ENCODE measurements at regions not wholly inside any gene's neighbourhood (a gene's known extent, or its start where the extent isn't known, plus 50 kb on each side); places are given as distances from the start of the nearest gene placed in this dataset.

- DNase-seq: no peak
These were observed 851.6 kb upstream of the SALL3 start for GRCh38 chr18:78128004-78128403.

GRCh38 chr18:78129260-78129659, 850.4 kb upstream of the SALL3 start:
- DNase-seq: no peak

DNA sequence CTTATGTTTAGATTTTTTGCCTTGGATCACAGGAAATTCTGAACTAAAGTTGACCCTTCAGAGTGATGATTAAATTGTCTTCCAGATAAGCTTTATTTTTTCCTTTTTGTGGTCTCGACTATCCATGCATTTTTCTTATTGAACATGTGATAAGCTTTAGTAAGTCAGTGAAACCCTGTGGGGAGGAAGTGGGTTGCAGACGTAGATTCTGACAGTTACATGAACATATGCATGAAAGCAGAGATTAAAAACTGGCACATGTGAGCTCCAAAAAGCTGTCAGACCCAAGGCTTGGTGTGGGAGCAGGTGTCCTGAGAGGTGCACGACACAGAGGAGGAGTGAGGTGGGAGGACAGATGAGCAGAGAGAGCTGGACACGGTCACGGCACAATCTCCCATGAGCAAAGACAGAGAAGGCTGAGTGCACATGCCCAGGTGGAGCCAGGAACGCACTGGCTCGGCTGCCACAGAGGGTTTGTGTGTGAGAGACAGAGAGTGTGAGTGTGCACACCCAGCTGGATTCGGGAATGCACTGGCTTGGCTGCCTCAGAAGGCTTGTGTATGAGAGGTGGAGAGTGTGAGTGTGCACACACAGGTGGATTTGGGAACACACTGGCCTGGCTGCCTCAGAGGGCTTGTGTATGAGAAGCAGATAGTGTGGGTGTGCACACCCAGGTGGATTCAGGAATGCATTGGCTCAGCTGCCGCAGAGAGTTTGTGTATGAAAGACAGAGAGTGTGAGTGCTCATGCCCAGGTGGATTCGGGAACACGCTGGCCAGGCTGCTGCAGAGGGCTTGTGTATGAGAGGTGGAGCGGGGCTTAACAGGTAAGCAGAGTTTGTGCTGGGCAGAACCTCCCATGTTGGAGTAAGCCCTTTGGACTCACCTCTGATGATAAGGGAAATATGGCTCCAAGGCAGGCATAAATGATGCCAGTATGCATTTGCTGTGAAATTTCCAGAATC, 849.1 kb upstream of the SALL3 start:
- DNase-seq: no peak

DNA sequence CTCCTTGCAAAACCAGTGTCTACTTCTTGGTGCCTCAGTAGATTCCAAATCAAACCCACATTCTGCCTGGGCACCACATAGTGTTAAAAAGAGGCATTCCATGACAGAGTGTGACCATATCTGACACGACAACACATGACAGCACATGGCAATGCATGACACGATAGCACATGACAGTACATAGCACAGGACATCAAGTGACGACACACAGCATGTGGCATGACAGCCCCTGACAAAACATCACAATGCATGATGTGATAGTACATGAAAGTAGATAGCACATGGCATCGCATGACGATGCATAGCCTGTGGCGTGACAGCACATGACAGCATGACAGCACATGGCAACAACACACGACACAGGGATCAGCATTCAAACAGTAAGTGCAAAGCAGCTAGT, 845.9 kb upstream of the SALL3 start:
- DNase-seq: no peak

GRCh38 chr18:78136986-78137385, 842.6 kb upstream of the SALL3 start:
- DNase-seq: no peak

DNA sequence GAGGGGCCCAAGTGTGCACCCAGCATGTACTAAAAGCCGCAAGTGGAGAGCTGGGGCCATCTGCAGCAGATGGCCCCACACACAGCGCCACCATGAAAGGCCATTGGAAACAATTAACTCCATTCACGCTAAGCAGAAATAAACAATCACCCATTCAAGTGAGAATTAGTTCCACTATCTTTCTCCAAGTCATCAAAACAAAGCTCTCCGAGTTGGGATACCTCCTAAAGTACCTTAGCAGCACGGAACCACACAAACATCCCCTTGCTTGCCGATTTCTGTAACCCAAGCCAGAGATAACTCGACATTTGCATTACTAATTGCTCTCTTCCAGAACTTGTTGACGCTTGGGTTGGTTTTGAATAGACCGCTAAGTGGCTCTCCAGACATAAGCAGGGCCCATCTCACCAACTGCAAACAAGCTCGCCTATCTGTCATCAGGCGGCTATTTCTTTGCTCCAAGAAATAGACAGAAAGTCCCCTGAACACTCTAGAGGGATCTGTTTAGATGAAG, 840.6 kb upstream of the SALL3 start:
- DNase-seq: no peak

- no peak for DNase-seq
These were observed 839.3 kb upstream of the SALL3 start for GRCh38 chr18:78140294-78140693.

DNA sequence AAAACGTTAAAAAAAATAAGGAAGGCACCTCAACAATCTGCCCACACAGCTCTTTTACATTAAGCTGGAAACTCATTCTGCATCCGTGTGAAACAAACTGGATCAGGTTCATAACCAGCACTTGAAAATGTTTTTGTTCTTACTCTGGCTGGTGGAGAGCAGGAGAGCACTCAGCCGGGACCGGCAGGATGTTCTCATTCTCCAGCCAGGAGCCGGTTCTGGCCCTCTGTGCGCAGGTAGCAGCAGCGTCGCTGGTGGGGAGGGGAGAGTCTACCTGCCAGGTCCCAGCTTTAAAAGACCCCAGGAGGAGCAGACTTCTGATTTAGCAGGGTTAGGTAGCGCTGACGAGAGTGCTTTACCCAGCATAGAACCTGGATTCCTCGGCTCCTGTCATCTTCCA, 834.9 kb upstream of the SALL3 start:
- no peak for DNase-seq

- DNase-seq: no peak
These were observed 834.5 kb upstream of the SALL3 start for GRCh38 chr18:78145096-78145495.

DNA sequence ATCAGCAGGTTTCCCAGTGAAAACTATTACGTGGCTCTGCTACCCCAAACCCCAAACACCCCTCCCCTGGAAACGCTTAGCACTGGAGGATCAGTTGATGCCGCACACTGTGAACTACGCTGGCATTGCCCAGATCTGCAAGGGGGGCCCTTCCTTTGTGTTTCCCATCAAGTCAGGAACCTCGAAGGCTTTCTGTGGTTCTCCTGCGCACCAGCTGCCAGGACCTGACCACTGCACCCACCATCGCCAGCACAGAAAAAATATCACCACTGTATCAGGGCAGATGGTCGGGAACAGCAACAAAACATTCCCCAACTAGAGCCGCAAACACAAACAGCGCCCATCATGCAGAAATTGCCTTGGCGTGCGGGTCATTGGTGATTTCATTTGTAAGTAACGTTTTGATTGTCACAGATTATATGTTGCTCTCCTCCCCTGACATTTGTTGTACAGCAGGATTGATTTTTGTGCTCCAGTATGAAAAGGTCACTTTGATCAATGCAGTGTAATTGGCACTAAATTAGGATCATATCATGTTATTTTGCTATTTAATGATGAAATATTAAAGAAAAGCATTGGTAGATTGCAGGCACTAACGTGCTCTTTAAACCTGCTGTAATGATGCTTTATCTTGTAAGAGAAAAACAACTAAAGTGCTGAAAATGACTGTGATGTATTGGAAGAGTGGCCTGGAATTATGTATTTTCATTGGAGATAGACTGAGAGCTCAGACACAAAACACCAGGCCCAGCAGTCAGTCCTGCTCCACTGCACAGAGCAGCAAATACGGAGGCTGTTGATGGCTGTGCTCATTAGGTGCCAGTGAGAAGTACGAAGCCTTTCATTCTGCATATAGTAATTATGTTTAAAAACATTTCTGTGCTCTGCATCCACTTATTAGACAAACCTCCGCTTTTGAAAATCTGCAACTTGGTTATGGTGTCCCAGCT, 833.2 kb upstream of the SALL3 start:
- no peak for DNase-seq

DNA sequence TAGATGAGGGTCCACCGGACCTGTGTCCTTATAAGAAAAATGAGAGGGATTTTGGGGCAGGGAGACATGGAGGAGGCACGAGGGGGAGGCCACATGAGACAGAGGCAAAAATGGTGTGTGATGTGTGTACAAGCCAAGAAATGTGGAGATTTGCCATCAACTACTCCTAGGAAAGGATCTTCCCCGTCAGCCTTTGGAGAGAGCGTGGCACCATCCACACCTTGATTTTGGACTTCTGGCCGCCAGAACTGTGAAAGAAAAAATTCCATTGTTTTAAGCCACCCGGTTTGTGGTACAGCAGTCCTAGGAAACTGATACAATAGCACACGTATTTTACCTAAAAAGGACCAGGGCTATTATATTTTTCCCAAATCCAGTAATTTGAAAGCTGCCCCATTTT, 829.0 kb upstream of the SALL3 start:
- DNase-seq: no peak

- no peak for DNase-seq
These were observed 828.4 kb upstream of the SALL3 start for GRCh38 chr18:78151234-78151633.

- DNase-seq: no peak
These were observed 827.5 kb upstream of the SALL3 start for GRCh38 chr18:78151948-78152725.

- DNase-seq: no peak
These were observed 826.3 kb upstream of the SALL3 start for GRCh38 chr18:78153362-78153761.

- DNase-seq: no peak
These were observed 825.2 kb upstream of the SALL3 start for GRCh38 chr18:78154444-78154843.

DNA sequence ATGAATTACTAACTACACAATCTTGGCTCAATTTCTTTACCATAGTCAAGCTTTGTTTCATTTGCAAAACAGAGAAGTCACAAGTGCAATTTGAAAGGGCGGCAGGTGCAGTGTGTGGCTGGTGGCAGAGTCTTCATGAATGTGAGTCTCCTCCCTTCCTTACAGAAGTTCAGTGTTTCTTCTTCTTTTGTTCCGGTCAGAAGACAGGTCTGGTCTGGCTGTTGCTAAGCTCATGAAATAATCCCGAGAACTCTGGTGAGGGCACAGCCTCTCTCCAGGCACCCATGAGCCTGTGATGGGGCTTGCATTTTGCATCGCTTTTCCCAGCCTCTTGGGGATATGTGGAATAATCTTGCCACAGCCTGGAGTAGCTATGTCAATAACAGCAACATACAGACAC, 824.8 kb upstream of the SALL3 start:
- no peak for DNase-seq

GRCh38 chr18:78156466-78156865, 823.2 kb upstream of the SALL3 start:
- no peak for DNase-seq

DNA sequence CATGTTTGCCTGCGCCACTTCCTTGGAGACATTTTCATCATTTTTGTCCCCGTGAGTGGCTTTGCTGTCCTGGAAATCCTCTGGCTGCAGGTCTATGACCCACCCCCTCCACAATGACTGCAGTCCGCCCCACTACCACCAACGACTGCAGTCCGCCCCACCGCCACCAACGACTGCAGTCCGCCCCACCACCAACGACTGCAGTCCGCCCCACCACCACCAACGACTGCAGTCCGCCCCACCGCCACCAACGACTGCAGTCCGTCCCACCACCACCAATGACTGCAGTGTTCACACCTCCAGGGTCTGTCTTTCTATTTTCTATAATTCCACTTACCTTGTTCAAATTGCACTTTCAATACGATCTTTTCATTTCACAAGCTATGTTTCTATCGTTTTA, 820.7 kb upstream of the SALL3 start:
- DNase-seq: no peak

DNA sequence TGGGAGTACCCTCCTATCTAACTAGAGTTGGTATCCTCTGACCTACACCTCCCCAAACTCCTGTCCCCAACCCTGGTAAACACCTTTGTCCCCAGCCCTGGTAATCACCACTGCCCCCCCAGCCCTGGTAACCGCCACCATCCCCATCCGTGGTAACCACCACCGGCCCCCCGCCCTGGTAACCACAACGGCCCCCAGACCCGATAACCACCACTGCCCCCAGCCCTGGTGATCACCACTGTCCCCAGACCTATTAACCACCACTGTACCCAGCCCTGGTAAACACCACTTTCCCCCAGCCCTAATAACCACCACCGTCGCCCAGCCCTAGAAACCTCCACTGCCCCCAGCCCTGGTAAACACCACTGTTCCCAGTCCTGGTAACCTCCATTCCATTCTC, 820.2 kb upstream of the SALL3 start:
- DNase-seq: no peak

DNA sequence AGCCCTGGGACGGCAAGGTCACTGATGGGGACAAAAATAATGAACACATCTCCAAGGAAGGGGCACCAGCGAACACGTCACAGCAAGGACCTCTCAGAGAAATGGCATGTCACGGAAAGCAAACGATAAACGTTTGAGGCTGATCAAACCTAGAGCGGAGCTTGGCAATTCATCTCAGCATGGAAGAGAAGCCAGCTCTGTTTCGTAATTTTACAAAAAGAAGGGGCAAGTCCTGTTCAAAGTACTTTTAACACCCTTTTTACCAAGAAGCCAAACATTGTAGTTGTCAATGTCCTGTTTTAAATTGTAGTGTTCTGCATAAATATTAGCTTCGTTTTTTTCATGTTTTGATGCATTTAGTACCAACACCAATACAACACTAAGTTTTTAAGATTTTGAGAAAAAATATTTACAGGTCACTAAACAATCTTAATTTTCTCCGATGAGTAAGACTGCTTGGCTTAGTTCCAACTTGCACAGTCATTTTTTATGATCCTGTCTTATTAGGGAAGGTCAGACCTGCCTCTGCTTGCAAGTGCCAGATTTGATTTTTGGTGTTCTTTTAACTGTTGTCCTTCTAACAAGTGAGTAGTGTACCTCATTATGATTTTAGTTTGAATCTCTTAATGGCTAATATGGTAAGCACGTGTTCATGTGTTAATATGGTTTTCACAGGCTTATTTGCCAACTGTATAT, 818.5 kb upstream of the SALL3 start:
- no peak for DNase-seq

DNA sequence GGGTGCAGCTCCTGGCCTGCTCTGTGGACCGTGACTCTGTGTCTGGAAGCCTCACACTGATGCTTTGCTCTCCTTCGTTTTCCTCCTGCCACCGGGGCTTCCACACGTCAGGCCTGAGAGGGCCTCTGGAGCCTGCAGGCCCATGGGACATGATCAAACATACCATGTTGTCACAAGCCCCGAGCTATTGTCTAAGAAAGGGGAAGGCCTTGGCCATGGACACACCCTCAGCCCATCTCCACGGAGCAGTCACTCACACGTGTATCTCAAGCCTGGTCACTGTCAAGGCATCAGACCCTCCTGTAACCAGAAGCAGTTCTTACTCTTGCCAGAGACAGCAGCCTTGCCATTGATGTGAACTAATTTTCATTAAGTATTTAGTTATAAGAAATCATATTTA, 814.1 kb upstream of the SALL3 start:
- no peak for DNase-seq

DNA sequence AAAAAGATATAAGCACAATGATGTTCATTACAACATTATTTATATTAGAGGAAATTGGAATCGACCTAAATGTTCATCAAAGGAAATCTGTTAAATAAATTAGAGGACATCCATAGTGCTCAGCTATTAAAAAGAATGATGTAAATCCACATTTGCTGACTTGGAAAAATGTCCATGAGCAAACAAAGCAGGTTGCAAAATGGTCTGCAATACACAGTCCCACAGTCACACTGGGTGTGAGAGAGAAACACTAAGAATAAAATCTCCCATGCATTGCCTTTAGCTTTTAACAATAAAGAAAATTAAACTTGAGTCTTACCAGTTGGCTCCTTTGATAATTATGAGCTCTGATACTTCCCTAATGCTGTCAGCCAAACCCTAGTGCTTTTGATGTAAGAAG, 811.1 kb upstream of the SALL3 start:
- DNase-seq: no peak
